Uterus (tissue), 2 donors: ENCODE measurements at regions not wholly inside any gene's neighbourhood (a gene's known extent, or its start where the extent isn't known, plus 50 kb on each side); places are given as distances from the start of the nearest gene placed in this dataset.

ENCODE experiments used
- POLR2A ChIP-seq, 2 donors: fragments of 450-650 bp; IDR thresholded peaks; one replicate each; pipeline ENCODE4 v1.6.1; 2016; ENCODE audit warnings: antibody characterized with exemption in 2 of 2, mild to moderate bottlenecking in 1 of 2, moderate library complexity in 1 of 2
- TF ChIP-seq, protein P1 (sequence below), 4 experiments: fragments of 200-600 bp in 2 of 4; fragments of 450-650 bp in 2 of 4; sonication (generic) in 2 of 4; IDR thresholded peaks; one replicate each; pipeline ENCODE4 v1.5.1; 2016 to 2019; ENCODE audit warnings: antibody characterized with exemption in 4 of 4, mild to moderate bottlenecking in 2 of 4, moderate library complexity in 1 of 4

DNA sequence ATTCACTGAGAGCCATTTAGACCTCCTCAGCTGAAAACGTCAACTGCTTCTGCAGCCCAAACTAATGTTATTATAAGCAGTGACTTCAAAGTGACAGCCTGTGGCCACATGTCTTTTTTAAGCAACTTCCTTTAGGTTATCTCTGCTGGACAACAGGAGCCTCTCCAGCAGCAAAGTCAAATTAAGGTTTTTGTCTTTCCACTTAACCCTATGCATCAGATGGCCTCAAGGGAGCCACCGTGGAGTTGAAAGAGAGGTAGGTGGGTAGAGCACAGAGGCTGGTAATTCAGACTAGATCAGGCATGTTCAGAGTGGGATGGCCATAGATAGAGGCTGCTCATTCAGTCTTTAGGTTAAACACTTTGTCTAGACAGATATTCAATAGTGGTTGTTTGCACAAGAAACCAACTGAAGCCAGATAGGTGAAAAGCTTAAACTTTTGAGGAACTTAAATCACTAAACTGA, 300.6 kb upstream of the ECI2 start:
- TF ChIP-seq, protein P1, sequence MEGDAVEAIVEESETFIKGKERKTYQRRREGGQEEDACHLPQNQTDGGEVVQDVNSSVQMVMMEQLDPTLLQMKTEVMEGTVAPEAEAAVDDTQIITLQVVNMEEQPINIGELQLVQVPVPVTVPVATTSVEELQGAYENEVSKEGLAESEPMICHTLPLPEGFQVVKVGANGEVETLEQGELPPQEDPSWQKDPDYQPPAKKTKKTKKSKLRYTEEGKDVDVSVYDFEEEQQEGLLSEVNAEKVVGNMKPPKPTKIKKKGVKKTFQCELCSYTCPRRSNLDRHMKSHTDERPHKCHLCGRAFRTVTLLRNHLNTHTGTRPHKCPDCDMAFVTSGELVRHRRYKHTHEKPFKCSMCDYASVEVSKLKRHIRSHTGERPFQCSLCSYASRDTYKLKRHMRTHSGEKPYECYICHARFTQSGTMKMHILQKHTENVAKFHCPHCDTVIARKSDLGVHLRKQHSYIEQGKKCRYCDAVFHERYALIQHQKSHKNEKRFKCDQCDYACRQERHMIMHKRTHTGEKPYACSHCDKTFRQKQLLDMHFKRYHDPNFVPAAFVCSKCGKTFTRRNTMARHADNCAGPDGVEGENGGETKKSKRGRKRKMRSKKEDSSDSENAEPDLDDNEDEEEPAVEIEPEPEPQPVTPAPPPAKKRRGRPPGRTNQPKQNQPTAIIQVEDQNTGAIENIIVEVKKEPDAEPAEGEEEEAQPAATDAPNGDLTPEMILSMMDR (IDR thresholded peaks at IDR 0.05): no peak
- TF ChIP-seq POLR2A (IDR thresholded peaks at IDR 0.05): no peak
